ENCODE measurements at regions not wholly inside any gene's neighbourhood (a gene's known extent, or its start where the extent isn't known, plus 50 kb on each side); places are given as distances from the start of the nearest gene placed in this dataset.

DNA sequence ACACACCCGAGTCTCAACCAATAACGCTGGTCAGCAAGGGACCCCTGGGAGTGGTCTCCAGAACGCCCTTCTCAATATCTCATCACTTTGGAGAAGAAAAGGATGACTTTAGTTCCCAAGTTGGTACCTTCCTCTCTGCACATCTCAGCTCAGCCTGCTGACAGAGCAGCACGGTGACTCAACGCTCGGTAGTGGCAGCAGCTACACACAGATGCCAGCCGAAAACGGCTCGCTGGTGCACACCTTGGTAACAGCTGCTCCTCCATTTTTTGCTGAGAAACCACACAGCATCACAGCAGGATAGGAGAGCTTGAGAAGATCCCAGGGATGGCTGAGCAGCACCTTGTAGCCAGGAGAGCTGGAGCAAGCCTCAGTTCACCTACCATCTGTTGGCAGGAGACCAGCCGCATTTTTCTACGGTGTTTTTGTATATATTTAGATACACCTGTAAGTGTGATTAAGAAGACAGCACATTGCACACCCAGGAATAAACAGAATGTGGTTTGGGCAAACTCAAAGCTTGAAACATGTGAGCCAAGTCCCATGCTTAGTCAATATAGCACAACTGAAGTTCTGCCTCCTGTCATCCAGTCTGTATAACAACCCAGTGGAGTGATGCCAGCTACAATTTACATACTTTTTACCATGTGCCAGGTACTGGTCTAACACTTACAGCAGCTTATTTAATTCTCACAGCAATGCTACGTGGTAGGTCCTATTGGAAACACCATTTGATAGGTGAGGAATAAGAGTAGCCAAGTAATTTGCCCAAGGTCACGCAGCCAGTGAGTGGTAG, 83.8 kb upstream of the ERCC4 start:
- Histone ChIP-seq H3K4me2 (ENCODE audit: low read depth, low read length) (no peak overlapping the region), H3K79me2 (ENCODE audit: insufficient read depth, low read length) (no peaks in the 10 kb centered on the region), H3K27ac (ENCODE audit: extremely low read length, insufficient read depth, low read length) (no peak overlapping the region), H3K9me3 (ENCODE audit: low read length) (no peaks in the 10 kb centered on the region), H3K9ac (ENCODE audit: insufficient read depth, low read depth, low read length) (no peak overlapping the region), H3K4me3 (replicated peaks in 1 of 3; ENCODE audit: insufficient read depth in 1 of 3, low read depth in 2 of 3, low read length in 3 of 3) (no peak overlapping the region), H3K4me1 (ENCODE audit: insufficient read depth, low read length) (no peaks in the 10 kb centered on the region), H2AFZ (ENCODE audit: low read length) (no peak overlapping the region), H3K36me3 (replicated peaks in 1 of 2; ENCODE audit: control insufficient read depth in 1 of 2, insufficient read depth in 2 of 2, low read length in 2 of 2) (no peaks in the 10 kb centered on the region), H4K20me1 (ENCODE audit: insufficient read depth, low read length) (no peaks in the 10 kb centered on the region), H3K27me3 (ENCODE audit: control insufficient read depth in 1 of 2, insufficient read depth in 2 of 2, low read length in 2 of 2) (peaks cover 0 to 40% of the 10 kb centered on the region in 2 experiments; a peak in 4 of 5 replicates)
- intact Hi-C loops (cut with micrococcal nuclease; ENCODE audit: unreplicated experiment) = no loop called here
- DNase-seq (ENCODE audit: low spot score) = no peak
- 33% methylated on average over 13 of the region's 13 CpGs for WGBS (ENCODE audit: low lambda C conversion rate)
- ChIA-PET CTCF (ENCODE audit: low intra/inter-chr PET ratio, low total read pairs) (no interaction called here), POLR2A (no interaction called here)
- ATAC-seq = no peak
- TF ChIP-seq DNMT1 (CRISPR knock-in tag; IDR thresholded peaks at IDR 0.05) (no peak), ZNF775 (CRISPR knock-in tag; IDR thresholded peaks at IDR 0.05; ENCODE audit: borderline replicate concordance) (no peak), ZBTB7A (CRISPR knock-in tag; IDR thresholded peaks at IDR 0.05) (no peak), KLF15 (CRISPR knock-in tag; IDR thresholded peaks at IDR 0.05; ENCODE audit: borderline replicate concordance) (no peak), ONECUT2 (CRISPR knock-in tag; IDR thresholded peaks at IDR 0.05) (no peak), FOXK2 (IDR thresholded peaks at IDR 0.05) (no peak), STAT5B (CRISPR knock-in tag; IDR thresholded peaks at IDR 0.05) (no peak), ZNF224 (CRISPR knock-in tag; IDR thresholded peaks at IDR 0.05) (no peak), ZBTB21 (CRISPR knock-in tag; IDR thresholded peaks at IDR 0.05) (no peak), FOXO1 (CRISPR knock-in tag; IDR thresholded peaks at IDR 0.05) (no peak), HIVEP1 (CRISPR knock-in tag; IDR thresholded peaks at IDR 0.05) (no peak), RFXAP (CRISPR knock-in tag; IDR thresholded peaks at IDR 0.05; ENCODE audit: borderline replicate concordance) (no peak), SYNCRIP (IDR thresholded peaks at IDR 0.05; ENCODE audit: insufficient read depth, low read depth, low read length) (no peak)
- TF ChIP-seq, protein P1, sequence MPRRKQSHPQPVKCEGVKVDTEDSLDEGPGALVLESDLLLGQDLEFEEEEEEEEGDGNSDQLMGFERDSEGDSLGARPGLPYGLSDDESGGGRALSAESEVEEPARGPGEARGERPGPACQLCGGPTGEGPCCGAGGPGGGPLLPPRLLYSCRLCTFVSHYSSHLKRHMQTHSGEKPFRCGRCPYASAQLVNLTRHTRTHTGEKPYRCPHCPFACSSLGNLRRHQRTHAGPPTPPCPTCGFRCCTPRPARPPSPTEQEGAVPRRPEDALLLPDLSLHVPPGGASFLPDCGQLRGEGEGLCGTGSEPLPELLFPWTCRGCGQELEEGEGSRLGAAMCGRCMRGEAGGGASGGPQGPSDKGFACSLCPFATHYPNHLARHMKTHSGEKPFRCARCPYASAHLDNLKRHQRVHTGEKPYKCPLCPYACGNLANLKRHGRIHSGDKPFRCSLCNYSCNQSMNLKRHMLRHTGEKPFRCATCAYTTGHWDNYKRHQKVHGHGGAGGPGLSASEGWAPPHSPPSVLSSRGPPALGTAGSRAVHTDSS (CRISPR knock-in tag; conservative IDR thresholded peaks at IDR 0.05) = no peak
- BruUV-seq (replicated peaks) = no TSS peak
- in situ Hi-C loops (cut with HindIII; ENCODE audit: extremely low pct_ligation_motif_present, low pct_unique_long_range_greater_than_20kb) = no loop called here
- FAIRE-seq = no peak
